H4 (cell line): ENCODE measurements at regions not wholly inside any gene's neighbourhood (a gene's known extent, or its start where the extent isn't known, plus 50 kb on each side); places are given as distances from the start of the nearest gene placed in this dataset.
"Not testable (repeated sequence)": the region's sequence is repeated elsewhere in the genome, so short reads cannot be mapped to it uniquely, and the experiment has no call there.

Source experiments
- DNase-seq: peaks from one replicate; pipeline ENCODE4 v3.0.0-alpha.2; 2015; ENCODE audit warnings: low spot score

DNA sequence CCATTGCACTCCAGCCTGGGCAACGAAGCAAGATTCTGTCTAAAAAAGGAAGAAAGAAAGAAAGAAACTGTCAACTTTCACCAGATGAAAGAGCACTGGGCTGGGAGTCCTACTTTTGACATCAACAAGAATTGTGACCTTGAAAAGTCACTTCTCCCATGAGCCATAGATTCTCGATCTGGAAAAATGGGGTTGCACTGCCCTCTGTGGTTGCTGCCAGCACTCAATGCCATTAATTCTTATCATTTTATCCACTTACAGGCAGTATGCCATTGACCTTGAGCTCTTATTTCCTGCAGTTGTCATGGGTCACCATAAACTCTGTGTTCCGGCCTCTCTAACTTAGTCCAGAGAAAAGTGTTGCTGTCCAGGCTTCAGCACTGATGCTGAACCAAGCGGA lies 137.2 kb downstream of the NOC3L start:
- DNase-seq: no peak

DNA sequence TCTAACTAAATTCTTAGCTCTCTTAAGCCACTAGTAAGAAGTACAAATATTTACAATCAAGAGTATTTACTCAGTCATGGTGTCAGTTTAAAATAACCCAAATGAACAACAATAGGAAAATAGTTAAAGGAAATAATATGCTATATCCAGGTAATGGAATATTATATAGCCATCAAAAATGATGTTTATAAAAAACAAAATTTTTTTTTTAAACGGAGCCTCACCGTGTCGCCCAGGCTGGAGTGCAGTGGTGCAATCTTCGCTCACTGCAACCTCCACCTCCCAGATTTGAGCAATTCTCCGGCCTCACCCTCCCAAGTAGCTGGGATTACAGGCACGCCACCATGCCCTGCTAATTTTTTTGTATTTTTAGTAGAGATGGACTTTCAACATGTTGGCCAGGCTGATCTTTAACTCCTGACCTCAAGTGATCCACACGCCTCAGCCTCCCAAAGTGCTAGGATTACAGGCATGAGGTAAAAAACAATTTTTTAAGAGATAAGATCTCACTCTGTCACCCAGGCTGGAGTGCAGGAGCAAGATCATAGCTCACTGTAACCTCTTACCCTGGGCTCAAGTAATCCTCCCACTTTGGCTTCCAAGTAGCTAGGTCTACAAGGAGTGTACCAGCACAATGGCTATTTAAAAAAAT lies 132.5 kb downstream of the NOC3L start:
- no peak for DNase-seq

DNA sequence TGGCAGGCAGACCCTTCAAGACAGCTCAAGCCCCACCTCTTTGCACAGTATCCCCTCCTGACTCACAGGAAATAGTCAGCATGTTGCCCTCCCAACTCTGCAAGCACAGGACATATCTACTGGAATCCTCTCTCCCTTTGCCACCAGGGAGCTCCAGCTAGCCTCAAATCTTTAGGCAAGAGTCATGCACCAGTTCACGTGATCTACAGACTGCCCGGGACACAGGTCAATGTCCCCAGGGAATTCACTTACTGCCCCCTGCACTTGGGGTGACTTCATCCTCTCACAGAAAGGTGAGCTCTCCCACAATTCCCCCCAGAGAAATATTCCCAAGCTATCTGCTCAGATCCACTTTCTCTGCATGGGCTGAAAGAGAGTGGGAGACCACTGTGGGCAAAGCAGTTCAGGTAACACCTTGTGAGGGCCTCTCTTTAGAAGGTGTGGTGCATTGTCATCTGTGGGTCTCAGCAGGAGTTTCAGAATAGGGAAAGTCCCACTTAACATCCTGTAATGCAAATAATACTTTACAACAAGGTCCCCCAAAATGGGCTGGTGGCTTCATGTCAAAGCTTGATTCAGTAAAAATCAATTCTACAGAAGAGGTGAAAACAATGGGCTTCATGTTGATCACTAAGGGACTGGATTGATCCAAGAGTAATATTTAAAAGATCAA lies 129.9 kb downstream of the NOC3L start:
- DNase-seq: no peak

DNA sequence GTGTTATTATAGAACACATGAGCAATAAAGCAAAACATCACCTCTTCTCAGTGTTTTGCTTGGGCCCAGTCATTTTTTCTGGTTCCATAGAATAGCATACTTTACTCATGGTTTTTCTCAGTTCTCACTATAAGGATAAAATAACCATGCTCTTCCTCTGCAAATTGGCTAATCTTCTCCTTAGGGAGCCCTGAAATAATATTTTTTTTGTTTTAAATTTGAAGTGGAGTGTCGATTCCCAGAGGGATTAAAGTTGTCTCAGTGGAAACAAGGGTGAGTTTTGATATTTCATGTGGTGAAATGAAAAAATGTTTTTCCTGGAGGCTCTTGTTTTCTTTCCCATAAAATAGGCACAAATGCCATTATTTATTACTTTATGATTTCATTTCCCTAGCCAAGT lies 127.3 kb downstream of the NOC3L start:
- no peak for DNase-seq

DNA sequence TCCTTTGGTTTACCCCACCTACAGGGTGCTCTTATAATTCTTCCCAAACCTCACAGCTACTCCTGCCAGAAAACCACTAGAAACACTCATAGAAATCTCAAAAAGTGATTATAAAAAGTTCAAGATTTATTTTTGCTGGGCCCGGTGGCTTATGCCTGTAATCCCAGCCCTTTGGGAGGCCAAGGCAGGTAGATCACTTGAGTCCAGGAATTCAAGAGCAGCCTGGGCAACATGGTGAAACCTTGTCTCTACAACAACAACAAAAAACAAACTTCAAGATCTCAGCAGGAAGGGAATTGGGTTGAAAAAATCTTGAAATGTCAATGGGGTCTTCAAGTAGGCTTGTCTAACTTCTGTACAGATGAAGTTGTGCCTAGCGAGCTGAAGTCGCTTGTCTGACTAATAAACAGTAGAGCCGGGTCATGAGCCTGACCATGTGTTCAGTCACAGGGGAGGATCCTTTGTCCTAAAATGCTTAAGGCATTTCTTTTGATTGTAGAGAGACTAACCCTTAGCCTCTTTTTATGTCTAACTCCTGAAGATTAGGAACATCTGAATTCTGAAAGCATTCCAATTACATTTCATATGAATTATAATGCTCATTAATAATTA lies 124.6 kb downstream of the NOC3L start:
- no peak for DNase-seq

DNA sequence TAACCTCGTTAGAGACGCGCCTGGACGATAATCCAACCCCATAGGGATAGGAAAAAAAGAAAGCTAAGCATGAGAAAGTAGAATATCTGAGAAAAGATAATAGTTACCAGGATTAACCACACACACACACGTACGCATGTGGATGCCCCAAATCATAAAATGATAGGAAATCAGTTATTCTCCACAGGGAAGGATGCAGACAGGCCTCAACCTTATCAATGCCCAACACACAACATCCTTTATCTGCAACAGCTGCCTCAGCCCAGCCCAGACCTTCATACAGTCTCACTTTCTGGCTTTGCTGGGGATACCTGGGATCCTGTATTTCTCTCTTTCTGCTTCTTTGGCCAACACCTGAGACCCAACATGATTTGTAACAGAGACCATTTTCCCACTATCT lies 123.0 kb downstream of the NOC3L start:
- DNase-seq: no peak

DNA sequence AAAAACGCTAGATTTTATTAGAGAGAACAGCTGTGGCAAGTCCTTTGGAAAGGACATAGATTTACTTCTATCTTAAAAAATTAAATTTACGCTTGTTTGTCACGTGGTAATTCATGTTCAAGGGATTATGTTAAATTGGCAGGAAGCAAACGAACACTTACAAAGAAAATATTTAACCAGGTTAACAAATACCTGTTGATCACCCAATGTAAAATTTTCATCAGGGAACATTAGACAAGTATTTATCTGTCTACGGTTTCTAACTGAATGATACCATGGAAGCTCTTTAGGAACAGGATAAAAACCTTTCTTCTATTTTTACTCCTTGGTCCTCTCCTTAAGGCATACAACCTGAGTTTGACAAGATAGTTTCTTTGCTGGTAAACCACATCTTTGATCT lies 122.2 kb downstream of the NOC3L start:
- no peak for DNase-seq

DNA sequence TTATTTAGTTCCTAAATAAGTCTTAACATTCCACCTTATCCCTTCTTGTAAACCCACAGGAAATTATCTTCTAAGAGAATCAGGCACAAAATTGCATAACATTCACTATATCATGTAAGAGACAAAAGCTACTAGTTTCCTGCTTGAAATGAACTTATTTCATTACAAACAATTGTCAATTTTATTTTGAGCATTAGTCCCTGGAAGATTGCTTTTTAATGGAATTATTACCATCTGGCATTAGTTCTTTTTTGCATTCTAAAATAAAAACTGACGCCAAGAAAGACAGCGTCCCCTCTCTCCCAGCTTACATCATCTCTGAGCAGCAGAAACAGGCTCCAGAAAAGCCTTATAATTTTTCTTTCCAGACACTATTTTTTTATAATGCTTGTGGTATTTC lies 121.8 kb downstream of the NOC3L start:
- DNase-seq: no peak

DNA sequence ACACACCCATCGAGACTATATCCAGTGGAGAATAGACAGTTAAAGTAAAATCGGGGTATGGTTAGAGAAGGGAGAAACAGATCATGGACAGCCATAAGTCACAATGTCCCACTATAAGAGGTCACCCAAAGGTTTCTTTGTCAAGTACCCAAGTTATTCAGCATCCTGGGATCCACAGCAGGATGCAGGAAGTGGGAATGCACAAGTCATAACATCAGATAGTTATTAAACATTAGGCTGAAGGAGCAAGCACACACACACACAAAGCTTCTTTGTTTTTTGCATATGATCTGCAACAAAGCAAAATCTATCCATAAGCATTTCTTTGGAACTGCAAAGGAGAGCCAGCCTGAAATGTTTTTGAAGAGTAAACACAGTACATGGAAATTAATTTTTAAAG lies 111.6 kb downstream of the NOC3L start:
- DNase-seq: no peak

DNA sequence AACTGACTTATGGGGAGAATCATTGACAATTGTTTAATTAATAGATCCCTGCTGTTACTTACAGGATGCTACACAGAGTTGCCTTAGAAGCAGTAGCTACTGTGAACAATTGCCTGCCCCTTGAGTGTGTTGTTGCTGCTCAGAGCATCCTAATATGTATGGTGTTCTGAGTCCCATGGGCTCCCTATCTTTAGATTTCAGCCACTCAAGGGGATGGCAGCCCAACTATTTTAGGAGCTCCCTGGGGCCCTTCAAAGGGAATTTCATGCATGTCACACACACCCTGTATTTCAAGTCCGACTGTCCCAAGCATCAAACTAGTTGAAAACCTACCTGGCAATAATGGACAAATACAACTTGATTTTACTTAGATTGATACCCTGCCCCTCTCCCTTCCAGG lies 111.2 kb downstream of the NOC3L start:
- DNase-seq: no peak

DNA sequence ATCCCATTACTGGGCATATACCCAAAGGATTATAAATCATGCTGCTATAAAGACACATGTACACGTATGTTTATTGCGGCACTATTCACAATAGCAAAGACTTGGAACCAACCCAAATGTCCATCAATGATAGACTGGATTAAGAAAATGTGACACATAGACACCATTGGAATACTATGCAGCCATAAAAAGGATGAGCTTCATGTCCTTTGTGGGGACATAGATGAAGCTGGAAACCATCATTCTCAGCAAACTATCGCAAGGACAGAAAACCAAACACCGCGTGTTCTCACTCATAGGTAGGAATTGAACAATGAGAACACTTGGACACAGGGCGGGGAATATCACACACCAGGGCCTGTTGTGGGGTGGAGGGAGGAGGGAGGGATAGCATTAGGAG lies 105.3 kb downstream of the NOC3L start:
- DNase-seq: not testable (repeated sequence)

DNA sequence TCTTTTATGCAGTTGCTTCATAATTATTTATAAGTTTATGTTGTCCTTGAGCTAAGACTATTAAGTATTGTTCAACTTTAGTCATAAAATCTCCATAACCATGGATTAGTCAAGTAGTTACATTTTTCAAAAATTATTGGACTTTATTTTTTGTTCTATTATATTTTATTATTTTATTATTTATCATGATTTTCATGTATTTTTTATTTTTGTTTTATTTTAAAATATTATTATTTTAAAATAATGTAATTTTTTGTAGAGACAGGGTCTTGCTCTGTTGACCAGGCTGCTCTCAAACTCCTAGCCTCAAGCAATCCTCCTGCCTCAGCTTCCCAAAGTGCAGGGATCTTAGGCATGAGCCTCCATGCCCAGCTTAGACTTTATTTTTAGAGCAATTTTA lies 102.3 kb downstream of the NOC3L start:
- DNase-seq: no peak

DNA sequence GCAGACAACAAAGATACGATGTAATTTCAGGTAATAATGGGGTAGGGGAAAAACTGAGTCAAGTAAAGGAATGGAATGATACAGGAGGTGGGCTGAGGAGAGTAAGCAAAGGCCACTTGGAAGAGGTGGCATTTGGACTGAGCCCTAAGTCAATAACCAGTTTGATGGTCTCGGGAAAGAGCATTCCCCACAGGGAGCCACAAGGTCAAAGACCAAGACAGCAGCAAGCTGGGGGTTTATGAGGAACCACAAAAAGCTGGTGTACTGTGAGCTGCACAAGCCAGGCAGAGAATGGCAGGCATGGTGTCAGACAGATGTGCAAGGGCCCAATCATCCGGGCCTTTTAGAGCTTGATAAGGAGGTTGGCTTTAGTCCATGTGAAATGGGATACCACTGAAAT lies 98.7 kb downstream of the NOC3L start:
- no peak for DNase-seq

DNA sequence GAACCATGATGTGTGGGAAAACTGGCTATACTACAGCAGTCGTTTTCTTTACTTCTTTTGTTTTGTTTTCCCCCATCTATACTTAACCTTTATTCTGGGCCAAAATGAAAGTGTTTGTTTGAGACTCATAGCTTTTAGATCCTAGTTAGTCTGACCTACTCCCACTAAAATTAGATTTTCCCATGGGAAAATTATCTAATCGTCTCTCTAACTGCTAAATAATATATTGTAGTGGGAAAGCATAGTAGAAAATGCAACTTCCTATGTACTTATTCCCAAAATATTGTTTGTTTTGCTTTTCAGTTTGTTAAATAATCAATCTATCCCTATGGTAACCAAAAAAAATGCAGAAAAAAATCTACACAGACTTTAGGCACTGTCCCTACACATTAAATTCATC lies 96.6 kb downstream of the NOC3L start:
- DNase-seq: no peak

DNA sequence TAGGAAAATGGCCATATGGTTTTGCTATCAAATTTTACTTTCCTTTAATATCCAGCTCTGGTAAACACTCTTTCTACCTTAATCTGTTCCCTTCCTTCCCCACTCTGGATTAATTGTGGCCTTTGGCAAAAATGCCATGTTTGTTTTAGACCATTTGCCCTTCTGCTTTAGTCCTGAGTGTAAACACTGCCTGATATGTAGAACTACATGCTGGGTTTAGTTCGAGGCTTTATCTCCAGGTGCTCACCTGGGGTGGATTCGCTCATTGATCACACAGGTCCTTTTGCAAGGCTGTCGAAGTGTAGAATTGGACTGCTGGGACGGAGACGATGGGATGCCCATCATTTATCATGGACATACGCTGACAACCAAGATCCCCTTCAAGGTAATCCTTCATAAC lies 94.1 kb downstream of the NOC3L start:
- no peak for DNase-seq

DNA sequence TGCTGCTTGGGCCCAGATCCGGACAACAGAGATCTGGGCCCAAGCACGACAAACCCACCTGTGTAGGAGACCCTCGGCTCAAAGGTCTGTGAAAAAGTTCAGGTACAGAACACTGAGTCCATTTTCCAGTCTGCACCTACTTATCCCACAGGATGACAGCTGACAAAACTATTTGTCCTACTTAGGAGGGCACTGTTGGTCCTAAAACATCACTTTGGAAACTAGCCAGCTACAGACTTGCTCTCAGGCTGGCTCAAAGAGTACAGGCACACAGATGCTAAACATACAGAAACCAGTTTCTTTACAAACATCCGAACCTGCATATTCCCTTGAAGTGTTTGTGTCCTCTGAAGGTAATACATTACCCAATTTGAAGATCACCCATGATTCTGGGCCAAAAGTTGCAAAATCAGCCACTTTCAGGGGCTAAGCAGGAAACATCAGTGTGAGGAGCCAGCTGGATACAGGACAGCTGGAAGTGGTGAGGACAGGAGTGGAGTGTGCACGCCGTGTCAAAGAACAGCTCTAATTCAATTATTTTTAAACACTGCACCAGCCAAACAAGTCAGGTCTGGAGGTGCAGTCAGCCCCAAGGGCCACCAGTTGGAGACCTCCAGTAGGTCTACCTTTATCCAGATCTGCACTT lies 88.5 kb downstream of the NOC3L start:
- no peak for DNase-seq

DNA sequence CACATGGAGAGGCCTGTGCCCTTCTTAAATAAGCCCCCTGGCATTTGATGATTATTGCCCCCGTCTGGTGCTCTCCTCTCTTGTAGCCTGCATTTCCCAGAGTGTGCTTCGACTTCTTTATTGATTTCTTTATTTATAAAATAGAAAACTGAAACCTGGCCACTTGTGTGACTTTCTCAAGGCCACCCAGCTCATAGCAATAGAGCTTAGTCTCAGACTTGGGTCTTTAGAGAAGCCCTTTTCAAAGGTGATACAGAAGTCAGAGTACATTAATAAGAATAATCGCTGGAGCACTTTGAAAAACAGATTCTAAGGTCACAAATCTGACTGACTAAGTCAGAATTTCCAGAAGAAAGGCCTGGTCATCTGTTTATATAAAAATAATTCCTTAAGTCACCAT lies 86.6 kb downstream of the NOC3L start:
- DNase-seq: no peak

DNA sequence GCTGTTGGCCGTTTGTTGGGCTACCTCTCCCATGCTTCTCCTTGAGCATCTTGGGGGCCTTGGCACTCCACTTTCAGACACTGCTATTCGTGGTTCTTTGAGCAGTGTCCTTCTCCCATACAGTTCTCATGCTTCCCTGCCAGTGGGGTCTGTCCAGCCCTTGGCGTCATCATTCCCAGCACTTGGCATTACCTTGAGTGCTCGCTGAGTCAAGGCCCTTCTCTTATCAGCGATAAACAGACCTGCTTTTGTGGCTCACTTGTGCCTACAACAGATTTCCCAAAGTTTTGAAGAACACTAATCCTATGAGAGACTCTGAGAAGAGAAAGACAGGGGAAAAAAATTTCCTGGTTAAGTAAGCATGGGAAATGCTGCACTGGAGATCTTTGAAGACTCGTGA lies 85.3 kb downstream of the NOC3L start:
- no peak for DNase-seq

DNA sequence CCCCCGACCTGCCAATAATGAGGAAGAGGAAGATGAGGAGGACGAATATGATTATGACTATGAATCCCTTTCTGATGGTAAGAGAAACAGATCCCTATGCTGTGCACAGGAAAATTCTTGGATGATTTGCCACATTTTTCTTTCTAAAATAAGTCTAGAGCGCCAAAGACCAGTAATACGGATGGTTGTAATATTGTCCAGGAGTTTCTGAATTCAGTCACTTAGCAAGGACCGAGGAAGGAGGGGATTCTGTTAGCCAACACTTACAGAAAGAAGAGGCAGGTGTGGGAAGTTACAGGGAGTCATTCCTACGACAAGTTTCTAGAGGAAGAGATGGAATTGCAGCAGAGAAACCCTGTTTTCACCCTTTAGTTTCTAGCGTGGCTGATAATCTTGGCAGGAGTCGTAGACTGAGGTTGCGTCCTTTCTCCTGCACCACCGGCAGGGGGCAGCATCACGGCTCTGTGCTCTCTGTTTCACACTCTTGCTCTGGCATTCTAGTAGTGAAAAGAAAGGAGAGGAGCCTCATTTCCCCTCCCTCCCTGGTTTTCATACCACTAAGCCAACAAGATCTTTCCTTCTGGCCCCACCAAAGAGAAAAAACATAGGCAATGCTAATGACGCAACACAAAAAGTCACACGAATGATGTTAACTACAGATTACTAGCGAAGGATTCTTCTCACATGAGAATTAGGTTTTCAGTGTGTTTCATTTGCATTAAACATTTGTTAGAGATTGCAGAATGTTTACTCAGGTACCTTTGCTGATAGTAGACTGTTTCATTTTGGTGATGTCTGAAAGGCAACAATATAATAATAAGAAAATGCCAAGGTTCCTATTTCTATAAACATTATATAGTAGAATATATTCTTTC lies 82.7 kb downstream of the NOC3L start:
- peak; percentile 53 for DNase-seq

DNA sequence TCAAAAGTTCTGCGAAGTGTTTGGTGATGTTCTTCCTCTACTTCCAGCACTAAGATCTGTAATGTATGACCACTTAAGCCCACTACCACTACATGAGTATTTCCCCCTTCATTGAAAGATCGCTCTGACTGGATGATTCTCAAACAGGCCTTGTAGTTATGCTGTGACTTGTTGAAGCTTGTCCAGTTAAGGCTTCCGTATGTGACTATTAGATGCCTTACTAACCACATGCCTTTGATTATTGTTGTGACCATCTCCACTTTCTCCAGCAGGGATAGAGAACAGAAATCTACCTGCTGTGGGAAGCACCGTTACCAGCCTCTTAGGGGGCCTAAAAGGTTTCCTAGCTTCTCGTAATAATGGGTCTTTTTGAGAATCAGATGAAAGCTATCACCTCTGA lies 81.1 kb downstream of the NOC3L start:
- DNase-seq: no peak

DNA sequence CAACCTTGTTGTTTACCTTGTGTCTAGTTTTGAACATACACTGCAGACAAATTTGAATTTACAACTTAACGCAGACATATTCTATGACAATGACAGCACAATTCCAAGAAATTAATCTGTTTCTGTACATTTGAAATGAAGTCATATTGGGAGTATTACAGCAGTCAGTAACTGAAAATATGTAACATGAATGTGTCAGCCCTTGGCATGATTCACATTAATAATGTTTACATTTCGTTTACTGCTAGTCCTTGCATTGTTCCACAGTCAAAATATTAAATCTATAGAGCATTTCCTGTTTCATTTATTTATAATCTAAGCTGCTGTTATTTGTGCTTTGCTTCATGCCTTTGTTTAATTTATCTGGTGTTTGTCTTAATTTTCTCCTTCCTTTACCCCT lies 80.4 kb downstream of the NOC3L start:
- DNase-seq: no peak
